D721Med (cell line): ENCODE measurements at regions not wholly inside any gene's neighbourhood (a gene's known extent, or its start where the extent isn't known, plus 50 kb on each side); places are given as distances from the start of the nearest gene placed in this dataset.

ENCODE experiments used
- DNase-seq: peaks from one replicate; pipeline ENCODE4 v3.0.0; 2011; ENCODE audit warnings: low spot score; ENCODE audit not compliant: insufficient read length
- FAIRE-seq: peaks from 2 replicates; lab custom pipeline; 2011; peaks lifted over from hg19 to GRCh38; lab: Jason Lieb, UNC
- CTCF ChIP-seq: IDR thresholded peaks from 2 replicates; pipeline ENCODE4 v1.5.1; 2012; ENCODE audit warnings: mild to moderate bottlenecking, control low read depth; ENCODE audit not compliant: insufficient read depth; ENCODE audit errors: missing control alignments

- TF ChIP-seq CTCF: no peak
- FAIRE-seq (no peak), DNase-seq (no peak)
Observed at GRCh38 chr2:65613968-65614555, 181.7 kb upstream of the SPRED2 start.

- TF ChIP-seq CTCF: no peak
- no peak for DNase-seq
- no peak for FAIRE-seq
Observed at GRCh38 chr2:65611488-65611887, 179.1 kb upstream of the SPRED2 start.

GRCh38 chr2:65608916-65609315, 176.5 kb upstream of the SPRED2 start:
- no peak for FAIRE-seq
- DNase-seq: no peak
- TF ChIP-seq CTCF: no peak

- no peak for DNase-seq
- no peak for TF ChIP-seq CTCF
- FAIRE-seq: no peak
Observed at GRCh38 chr2:65608466-65608865, 176.1 kb upstream of the SPRED2 start.

GRCh38 chr2:65607662-65608305, 175.4 kb upstream of the SPRED2 start:
- FAIRE-seq: no peak

GRCh38 chr2:65605743-65606058, 173.3 kb upstream of the SPRED2 start:
- FAIRE-seq: no peak

More at GRCh38 chr2:65607662-65608305, 175.4 kb upstream of the SPRED2 start:
- no peak for TF ChIP-seq CTCF
- DNase-seq: no peak

More at GRCh38 chr2:65605743-65606058, 173.3 kb upstream of the SPRED2 start:
- TF ChIP-seq CTCF: no peak
- no peak for DNase-seq
